ENCODE measurements at regions not wholly inside any gene's neighbourhood (a gene's known extent, or its start where the extent isn't known, plus 50 kb on each side); places are given as distances from the start of the nearest gene placed in this dataset.
A peak's percentile ranks its signal among the peaks of the same experiment; 100 is the strongest.
"Not testable (repeated sequence)": the region's sequence is repeated elsewhere in the genome, so short reads cannot be mapped to it uniquely, and the experiment has no call there.

- dilution Hi-C loops (cut with MboI; ENCODE audit: extremely low pct_ligation_motif_present, low sequenced_read_pairs) = not testable (repeated sequence)
- FAIRE-seq = peak; percentile 84
These were observed 87.0 kb upstream of the RANBP6 start for GRCh38 chr9:6102336-6102987.

GRCh38 chr9:6101725-6102124 lies 86.3 kb upstream of the RANBP6 start:
- FAIRE-seq; H3K4me3 ChIP-seq (ENCODE audit: control insufficient read depth in 2 of 3, extremely low read depth in 1 of 3, insufficient read depth in 2 of 3, low read depth in 1 of 3, low read length in 3 of 3); H3K36me3 ChIP-seq (ENCODE audit: control insufficient read depth in 2 of 2, extremely low read depth in 1 of 2, insufficient read depth in 2 of 2, low read length in 2 of 2); H3K9me3 ChIP-seq (ENCODE audit: control insufficient read depth, low read depth, low read length); H3K27me3 ChIP-seq (ENCODE audit: control insufficient read depth, extremely low read depth, insufficient read depth, low read length); DNase-seq (ENCODE audit: low read depth, low spot score); H3K9ac ChIP-seq (ENCODE audit: control insufficient read depth, extremely low read depth, insufficient read depth, low read length); H4K20me1 ChIP-seq (ENCODE audit: control insufficient read depth, extremely low read depth, insufficient read depth, low read length); dilution Hi-C loops (cut with MboI; ENCODE audit: extremely low pct_ligation_motif_present, low sequenced_read_pairs); H2AFZ ChIP-seq (ENCODE audit: control insufficient read depth, low read length); H3K79me2 ChIP-seq (ENCODE audit: control insufficient read depth, insufficient read depth, low read length); H3K9me1 ChIP-seq (ENCODE audit: control insufficient read depth, extremely low read depth, insufficient read depth, low read length): not testable (repeated sequence)
- Histone ChIP-seq H3K4me1 (ENCODE audit: control insufficient read depth, extremely low read depth, insufficient read depth, low read length) (peaks cover 59% of the 10 kb centered on the region), H3K27ac (ENCODE audit: control insufficient read depth, insufficient read depth, low read length) (peak overlapping the region; percentile 61), H3K4me2 (ENCODE audit: control insufficient read depth, extremely low read depth, insufficient read depth, low read depth, low read length) (peak overlapping the region; percentile 22)

More at GRCh38 chr9:6102336-6102987, 87.0 kb upstream of the RANBP6 start:
- not testable (repeated sequence) for H2AFZ ChIP-seq (ENCODE audit: control insufficient read depth, low read length); H3K9me1 ChIP-seq (ENCODE audit: control insufficient read depth, extremely low read depth, insufficient read depth, low read length); H3K4me3 ChIP-seq (ENCODE audit: control insufficient read depth in 2 of 3, extremely low read depth in 1 of 3, insufficient read depth in 2 of 3, low read depth in 1 of 3, low read length in 3 of 3); H4K20me1 ChIP-seq (ENCODE audit: control insufficient read depth, extremely low read depth, insufficient read depth, low read length); H3K27me3 ChIP-seq (ENCODE audit: control insufficient read depth, extremely low read depth, insufficient read depth, low read length); H3K9me3 ChIP-seq (ENCODE audit: control insufficient read depth, low read depth, low read length); H3K9ac ChIP-seq (ENCODE audit: control insufficient read depth, extremely low read depth, insufficient read depth, low read length); H3K79me2 ChIP-seq (ENCODE audit: control insufficient read depth, insufficient read depth, low read length); H3K36me3 ChIP-seq (ENCODE audit: control insufficient read depth in 2 of 2, extremely low read depth in 1 of 2, insufficient read depth in 2 of 2, low read length in 2 of 2)
- peak; percentile 100 for DNase-seq (ENCODE audit: low read depth, low spot score)
- Histone ChIP-seq H3K4me2 (ENCODE audit: control insufficient read depth, extremely low read depth, insufficient read depth, low read depth, low read length) (peak overlapping the region; percentile 22), H3K27ac (ENCODE audit: control insufficient read depth, insufficient read depth, low read length) (peak overlapping the region; percentile 61), H3K4me1 (ENCODE audit: control insufficient read depth, extremely low read depth, insufficient read depth, low read length) (peaks cover 61% of the 10 kb centered on the region)

DNA sequence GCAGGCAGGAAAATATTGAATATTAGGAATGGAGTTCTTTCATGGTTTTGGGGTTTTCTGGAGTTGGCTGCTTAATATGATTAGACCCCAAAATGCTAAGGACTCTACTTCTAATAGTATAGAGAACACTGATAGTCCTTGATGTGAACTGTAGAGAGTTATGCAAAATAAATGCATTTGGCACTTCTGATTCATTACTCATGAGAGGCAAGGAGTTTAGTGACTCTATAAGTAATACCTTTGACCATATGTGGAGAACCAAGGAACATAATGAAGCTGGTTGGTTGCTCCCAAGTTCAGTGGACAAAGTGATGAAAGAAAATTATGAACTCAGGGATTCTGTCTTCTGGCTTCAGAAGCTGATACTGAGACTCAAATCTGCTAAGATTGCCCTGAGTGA lies 83.9 kb upstream of the RANBP6 start:
- H3K79me2 ChIP-seq (ENCODE audit: control insufficient read depth, insufficient read depth, low read length); H3K9ac ChIP-seq (ENCODE audit: control insufficient read depth, extremely low read depth, insufficient read depth, low read length); dilution Hi-C loops (cut with MboI; ENCODE audit: extremely low pct_ligation_motif_present, low sequenced_read_pairs); H2AFZ ChIP-seq (ENCODE audit: control insufficient read depth, low read length); H3K36me3 ChIP-seq (ENCODE audit: control insufficient read depth in 2 of 2, extremely low read depth in 1 of 2, insufficient read depth in 2 of 2, low read length in 2 of 2); H3K27me3 ChIP-seq (ENCODE audit: control insufficient read depth, extremely low read depth, insufficient read depth, low read length); H3K4me3 ChIP-seq (ENCODE audit: control insufficient read depth in 2 of 3, extremely low read depth in 1 of 3, insufficient read depth in 2 of 3, low read depth in 1 of 3, low read length in 3 of 3); FAIRE-seq; H3K27ac ChIP-seq (ENCODE audit: control insufficient read depth, insufficient read depth, low read length); H3K9me1 ChIP-seq (ENCODE audit: control insufficient read depth, extremely low read depth, insufficient read depth, low read length); H3K4me2 ChIP-seq (ENCODE audit: control insufficient read depth, extremely low read depth, insufficient read depth, low read depth, low read length); DNase-seq (ENCODE audit: low read depth, low spot score); H3K9me3 ChIP-seq (ENCODE audit: control insufficient read depth, low read depth, low read length); H4K20me1 ChIP-seq (ENCODE audit: control insufficient read depth, extremely low read depth, insufficient read depth, low read length): not testable (repeated sequence)
- peaks cover 48% of the 10 kb centered on the region for H3K4me1 ChIP-seq (ENCODE audit: control insufficient read depth, extremely low read depth, insufficient read depth, low read length)
